OCI-LY3 (cell line): ENCODE measurements at regions not wholly inside any gene's neighbourhood (a gene's known extent, or its start where the extent isn't known, plus 50 kb on each side); places are given as distances from the start of the nearest gene placed in this dataset.

ENCODE experiments used
- EZH2phosphoT487 ChIP-seq: fragments of 200-600 bp; shearing (Covaris generic); IDR thresholded peaks from 2 replicates; pipeline ENCODE4 v1.6.1; 2018; ENCODE audit warnings: antibody characterized with exemption, mixed run types, low read depth
- TF ChIP-seq, protein P1 (sequence below): fragments of 200-600, 300-600 bp; sonication (generic); IDR thresholded peaks from 2 replicates; pipeline ENCODE4 v1.5.1; 2014; ENCODE audit warnings: antibody characterized with exemption, low read length, low read depth

DNA sequence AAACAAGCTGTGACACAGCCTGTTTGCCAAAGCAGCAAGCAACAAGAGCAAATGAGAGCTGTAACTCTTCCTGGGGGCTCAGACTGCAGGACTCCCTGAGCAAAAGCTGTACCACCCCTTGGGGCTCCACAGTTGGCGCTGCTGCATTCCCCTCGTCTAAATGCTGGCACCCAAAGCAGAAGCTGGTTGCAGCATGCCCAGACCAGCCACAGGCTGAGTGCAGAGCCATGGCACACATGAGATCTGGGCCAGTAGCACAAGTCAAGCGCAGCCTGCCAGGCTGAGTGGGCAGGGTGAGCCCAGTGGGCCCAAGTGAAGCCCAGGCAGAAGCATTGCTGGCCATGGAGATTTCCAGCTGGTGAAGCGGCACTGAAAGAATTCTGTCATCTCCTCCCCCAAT lies 157.3 kb upstream of the GRAMD2B start:
- TF ChIP-seq, protein P1, sequence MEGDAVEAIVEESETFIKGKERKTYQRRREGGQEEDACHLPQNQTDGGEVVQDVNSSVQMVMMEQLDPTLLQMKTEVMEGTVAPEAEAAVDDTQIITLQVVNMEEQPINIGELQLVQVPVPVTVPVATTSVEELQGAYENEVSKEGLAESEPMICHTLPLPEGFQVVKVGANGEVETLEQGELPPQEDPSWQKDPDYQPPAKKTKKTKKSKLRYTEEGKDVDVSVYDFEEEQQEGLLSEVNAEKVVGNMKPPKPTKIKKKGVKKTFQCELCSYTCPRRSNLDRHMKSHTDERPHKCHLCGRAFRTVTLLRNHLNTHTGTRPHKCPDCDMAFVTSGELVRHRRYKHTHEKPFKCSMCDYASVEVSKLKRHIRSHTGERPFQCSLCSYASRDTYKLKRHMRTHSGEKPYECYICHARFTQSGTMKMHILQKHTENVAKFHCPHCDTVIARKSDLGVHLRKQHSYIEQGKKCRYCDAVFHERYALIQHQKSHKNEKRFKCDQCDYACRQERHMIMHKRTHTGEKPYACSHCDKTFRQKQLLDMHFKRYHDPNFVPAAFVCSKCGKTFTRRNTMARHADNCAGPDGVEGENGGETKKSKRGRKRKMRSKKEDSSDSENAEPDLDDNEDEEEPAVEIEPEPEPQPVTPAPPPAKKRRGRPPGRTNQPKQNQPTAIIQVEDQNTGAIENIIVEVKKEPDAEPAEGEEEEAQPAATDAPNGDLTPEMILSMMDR, result no peak
- no peak for TF ChIP-seq EZH2phosphoT487
